Left hindlimb (tissue), 1 donor: ENCODE measurements at regions not wholly inside any gene's neighbourhood (a gene's known extent, or its start where the extent isn't known, plus 50 kb on each side); places are given as distances from the start of the nearest gene placed in this dataset.

Experiments used
- DNase-seq: peaks from one replicate; pipeline ENCODE4 v3.0.0-alpha.2; 2018

- no peak for DNase-seq
Measured at GRCh38 chrX:88526385-88526784, 220.6 kb upstream of the CPXCR1 start.

GRCh38 chrX:88558421-88558820, 188.6 kb upstream of the CPXCR1 start:
- no peak for DNase-seq

GRCh38 chrX:88560673-88561330, 186.2 kb upstream of the CPXCR1 start:
- DNase-seq = no peak

- DNase-seq = no peak
Measured at GRCh38 chrX:88584283-88584682, 162.7 kb upstream of the CPXCR1 start.

- no peak for DNase-seq
Measured at GRCh38 chrX:88586317-88586716, 160.7 kb upstream of the CPXCR1 start.

- no peak for DNase-seq
Measured at GRCh38 chrX:88603237-88603636, 143.8 kb upstream of the CPXCR1 start.

- DNase-seq = no peak
Measured at GRCh38 chrX:88604433-88605221, 142.4 kb upstream of the CPXCR1 start.

- no peak for DNase-seq
Measured at GRCh38 chrX:88605222-88605583, 141.8 kb upstream of the CPXCR1 start.

GRCh38 chrX:88612870-88613329, 134.1 kb upstream of the CPXCR1 start:
- DNase-seq = peak; percentile 18

- no peak for DNase-seq
Measured at GRCh38 chrX:88613338-88613737, 133.7 kb upstream of the CPXCR1 start.

GRCh38 chrX:88621278-88621677, 125.7 kb upstream of the CPXCR1 start:
- DNase-seq = no peak

- DNase-seq = no peak
Measured at GRCh38 chrX:88655460-88655859, 91.6 kb upstream of the CPXCR1 start.

- no peak for DNase-seq
Measured at GRCh38 chrX:88660836-88661235, 86.2 kb upstream of the CPXCR1 start.

- DNase-seq = no peak
Measured at GRCh38 chrX:88672261-88672660, 74.8 kb upstream of the CPXCR1 start.
